Loucy (cell line): ENCODE measurements at regions not wholly inside any gene's neighbourhood (a gene's known extent, or its start where the extent isn't known, plus 50 kb on each side); places are given as distances from the start of the nearest gene placed in this dataset.

ENCODE experiments used
- EZH2phosphoT487 ChIP-seq: fragments of 200-600 bp; IDR thresholded peaks from 2 replicates; pipeline ENCODE4 v1.6.1; 2018; ENCODE audit warnings: antibody characterized with exemption, mild to moderate bottlenecking, moderate library complexity, borderline replicate concordance
- TF ChIP-seq, protein P1 (sequence below): fragments of 200-600 bp; sonication (generic); conservative IDR thresholded peaks from 2 replicates; pipeline ENCODE4 v1.5.1; 2014; ENCODE audit warnings: mild to moderate bottlenecking, antibody characterized with exemption, low read length

- TF ChIP-seq, protein P1, sequence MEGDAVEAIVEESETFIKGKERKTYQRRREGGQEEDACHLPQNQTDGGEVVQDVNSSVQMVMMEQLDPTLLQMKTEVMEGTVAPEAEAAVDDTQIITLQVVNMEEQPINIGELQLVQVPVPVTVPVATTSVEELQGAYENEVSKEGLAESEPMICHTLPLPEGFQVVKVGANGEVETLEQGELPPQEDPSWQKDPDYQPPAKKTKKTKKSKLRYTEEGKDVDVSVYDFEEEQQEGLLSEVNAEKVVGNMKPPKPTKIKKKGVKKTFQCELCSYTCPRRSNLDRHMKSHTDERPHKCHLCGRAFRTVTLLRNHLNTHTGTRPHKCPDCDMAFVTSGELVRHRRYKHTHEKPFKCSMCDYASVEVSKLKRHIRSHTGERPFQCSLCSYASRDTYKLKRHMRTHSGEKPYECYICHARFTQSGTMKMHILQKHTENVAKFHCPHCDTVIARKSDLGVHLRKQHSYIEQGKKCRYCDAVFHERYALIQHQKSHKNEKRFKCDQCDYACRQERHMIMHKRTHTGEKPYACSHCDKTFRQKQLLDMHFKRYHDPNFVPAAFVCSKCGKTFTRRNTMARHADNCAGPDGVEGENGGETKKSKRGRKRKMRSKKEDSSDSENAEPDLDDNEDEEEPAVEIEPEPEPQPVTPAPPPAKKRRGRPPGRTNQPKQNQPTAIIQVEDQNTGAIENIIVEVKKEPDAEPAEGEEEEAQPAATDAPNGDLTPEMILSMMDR, result no peak
- TF ChIP-seq EZH2phosphoT487, result no peak
These were observed 214.7 kb upstream of the XYLT1 start for GRCh38 chr16:17685447-17685846.
